Effector memory CD4-positive, alpha-beta T cell (primary cell): ENCODE measurements at regions not wholly inside any gene's neighbourhood (a gene's known extent, or its start where the extent isn't known, plus 50 kb on each side); places are given as distances from the start of the nearest gene placed in this dataset.

Experiments used
- DNase-seq, 3 donors: peaks; one replicate each; pipeline ENCODE4 v3.0.0-alpha.2; 2020
- H3K27ac ChIP-seq: 2 replicates; pipeline ENCODE4 v1.7.0; 2013; ENCODE audit warnings: mild to moderate bottlenecking, low read length, moderate library complexity; ENCODE audit not compliant: insufficient read depth, poor library complexity, severe bottlenecking
- H3K27me3 ChIP-seq: replicated peaks from 2 replicates; pipeline ENCODE4 v1.7.0; 2013; ENCODE audit warnings: mild to moderate bottlenecking, low read length; ENCODE audit not compliant: insufficient read depth, control insufficient read depth, poor library complexity, severe bottlenecking
- H3K36me3 ChIP-seq: 2 replicates; pipeline ENCODE4 v1.7.0; 2013; ENCODE audit warnings: mild to moderate bottlenecking, low read length, moderate library complexity; ENCODE audit not compliant: control insufficient read depth, insufficient read depth
- H3K4me1 ChIP-seq: 2 replicates; pipeline ENCODE4 v1.7.0; 2013; ENCODE audit warnings: low read length, mild to moderate bottlenecking; ENCODE audit not compliant: control insufficient read depth, insufficient read depth, poor library complexity, severe bottlenecking
- H3K4me3 ChIP-seq: 2 replicates; pipeline ENCODE4 v1.7.0; 2013; ENCODE audit warnings: low read length, low read depth, mild to moderate bottlenecking; ENCODE audit not compliant: insufficient read depth, poor library complexity, severe bottlenecking
- H3K9me3 ChIP-seq: 2 replicates; pipeline ENCODE4 v1.7.0; 2013; ENCODE audit warnings: mild to moderate bottlenecking, low read length, moderate library complexity; ENCODE audit not compliant: control insufficient read depth

GRCh38 chr13:106650690-106651205 lies 82.8 kb upstream of the ARGLU1 start:
- no peak for DNase-seq
- Histone ChIP-seq H3K9me3 (no peaks in the 10 kb centered on the region), H3K27me3 (no peaks in the 10 kb centered on the region), H3K4me1 (no peaks in the 10 kb centered on the region), H3K36me3 (no peaks in the 10 kb centered on the region), H3K4me3 (no peak overlapping the region), H3K27ac (no peak overlapping the region)

GRCh38 chr13:106649495-106649894 lies 81.6 kb upstream of the ARGLU1 start:
- Histone ChIP-seq H3K27ac (no peak overlapping the region), H3K4me3 (no peak overlapping the region), H3K9me3 (no peaks in the 10 kb centered on the region), H3K4me1 (no peaks in the 10 kb centered on the region), H3K27me3 (no peaks in the 10 kb centered on the region), H3K36me3 (no peaks in the 10 kb centered on the region)
- no peak for DNase-seq

- no peaks in the 10 kb centered on the region for H3K36me3 ChIP-seq
- DNase-seq: no peak
- no peaks in the 10 kb centered on the region for H3K4me1 ChIP-seq
- no peak overlapping the region for H3K27ac ChIP-seq
- no peaks in the 10 kb centered on the region for H3K27me3 ChIP-seq
- no peak overlapping the region for H3K4me3 ChIP-seq
- H3K9me3 ChIP-seq: no peaks in the 10 kb centered on the region
Measured at GRCh38 chr13:106640515-106640914, 72.6 kb upstream of the ARGLU1 start.

- Histone ChIP-seq H3K27ac (no peak overlapping the region), H3K36me3 (no peaks in the 10 kb centered on the region), H3K9me3 (no peaks in the 10 kb centered on the region), H3K27me3 (no peaks in the 10 kb centered on the region), H3K4me3 (no peak overlapping the region), H3K4me1 (no peaks in the 10 kb centered on the region)
- DNase-seq: no peak
Measured at GRCh38 chr13:106637519-106637918, 69.6 kb upstream of the ARGLU1 start.

- Histone ChIP-seq H3K4me3 (no peak overlapping the region), H3K4me1 (no peaks in the 10 kb centered on the region), H3K36me3 (no peaks in the 10 kb centered on the region), H3K27ac (no peak overlapping the region), H3K27me3 (no peaks in the 10 kb centered on the region), H3K9me3 (no peaks in the 10 kb centered on the region)
- no peak for DNase-seq
Measured at GRCh38 chr13:106636492-106636891, 68.6 kb upstream of the ARGLU1 start.

- no peak overlapping the region for H3K4me3 ChIP-seq
- H3K4me1 ChIP-seq: no peaks in the 10 kb centered on the region
- no peak overlapping the region for H3K27ac ChIP-seq
Measured at GRCh38 chr13:106635616-106636015, 67.7 kb upstream of the ARGLU1 start.

GRCh38 chr13:106633321-106633720 lies 65.4 kb upstream of the ARGLU1 start:
- H3K36me3 ChIP-seq: no peaks in the 10 kb centered on the region
- no peaks in the 10 kb centered on the region for H3K27me3 ChIP-seq
- no peaks in the 10 kb centered on the region for H3K4me1 ChIP-seq
- H3K9me3 ChIP-seq: no peaks in the 10 kb centered on the region
- H3K27ac ChIP-seq: no peak overlapping the region
- DNase-seq: no peak
- H3K4me3 ChIP-seq: no peak overlapping the region

More at GRCh38 chr13:106635616-106636015, 67.7 kb upstream of the ARGLU1 start:
- H3K9me3 ChIP-seq: no peaks in the 10 kb centered on the region
- H3K27me3 ChIP-seq: no peaks in the 10 kb centered on the region
- DNase-seq: no peak
- H3K36me3 ChIP-seq: no peaks in the 10 kb centered on the region

- peaks cover 4% of the 10 kb centered on the region for H3K27me3 ChIP-seq
- H3K27ac ChIP-seq: no peak overlapping the region
- H3K9me3 ChIP-seq: no peaks in the 10 kb centered on the region
- H3K4me1 ChIP-seq: no peaks in the 10 kb centered on the region
- no peak overlapping the region for H3K4me3 ChIP-seq
- DNase-seq: no peak
- H3K36me3 ChIP-seq: no peaks in the 10 kb centered on the region
Measured at GRCh38 chr13:106630650-106631049, 62.7 kb upstream of the ARGLU1 start.

GRCh38 chr13:106630162-106630561 lies 62.2 kb upstream of the ARGLU1 start:
- DNase-seq: no peak
- Histone ChIP-seq H3K27ac (no peak overlapping the region), H3K36me3 (no peaks in the 10 kb centered on the region), H3K4me3 (no peak overlapping the region), H3K4me1 (no peaks in the 10 kb centered on the region), H3K27me3 (peaks cover 4% of the 10 kb centered on the region), H3K9me3 (no peaks in the 10 kb centered on the region)

GRCh38 chr13:106628936-106629659 lies 61.2 kb upstream of the ARGLU1 start:
- Histone ChIP-seq H3K27me3 (peaks cover 4% of the 10 kb centered on the region), H3K27ac (no peak overlapping the region), H3K4me3 (no peak overlapping the region), H3K4me1 (no peaks in the 10 kb centered on the region), H3K36me3 (no peaks in the 10 kb centered on the region), H3K9me3 (no peaks in the 10 kb centered on the region)
- DNase-seq: no peak
